ENCODE measurements at regions not wholly inside any gene's neighbourhood (a gene's known extent, or its start where the extent isn't known, plus 50 kb on each side); places are given as distances from the start of the nearest gene placed in this dataset.

GRCh38 chr9:13380903-13381302 is 101.4 kb upstream of the MPDZ start:
- WGBS: 74% methylated on average over 3 of the region's 3 CpGs
- H3K27ac ChIP-seq (ENCODE audit: low read depth in 1 of 2, low read length in 2 of 2): no peak overlapping the region
- no peaks in the 10 kb centered on the region for H3K4me1 ChIP-seq (ENCODE audit: control insufficient read depth in 4 of 4, insufficient read depth in 4 of 4, low read length in 3 of 4)
- TF ChIP-seq HNF4G (IDR thresholded peaks at IDR 0.05) (no peak), ZBTB33 (IDR thresholded peaks at IDR 0.05) (no peak), TAF1 (conservative IDR thresholded peaks at IDR 0.05) (no peak), MAX (IDR thresholded peaks at IDR 0.05) (no peak), JUND (IDR thresholded peaks at IDR 0.05) (no peak), FOXA2 (IDR thresholded peaks at IDR 0.05) (no peak), EGR1 (IDR thresholded peaks at IDR 0.05; ENCODE audit: low read depth in 2 of 2) (no peak), RXRA (IDR thresholded peaks at IDR 0.05) (no peak), SP1 (IDR thresholded peaks at IDR 0.05) (no peak), NR2F2 (IDR thresholded peaks at IDR 0.05) (no peak)
- no peak for DNase-seq (ENCODE audit: low spot score)
- H3K4me3 ChIP-seq (ENCODE audit: low read depth in 1 of 3, low read length in 3 of 3): no peak overlapping the region
- H3K9ac ChIP-seq (ENCODE audit: low read depth in 1 of 2, low read length in 2 of 2): no peak overlapping the region
- no peaks in the 10 kb centered on the region for H3K27me3 ChIP-seq (ENCODE audit: control insufficient read depth in 4 of 4, insufficient read depth in 4 of 4, low read length in 3 of 4)
- peaks cover 0 to 1% (median 0%) of the 10 kb centered on the region in 4 donors for H3K9me3 ChIP-seq (ENCODE audit: control insufficient read depth in 4 of 4, low read length in 3 of 4)
- H3K36me3 ChIP-seq (ENCODE audit: control insufficient read depth in 4 of 4, insufficient read depth in 3 of 4, low read depth in 1 of 4, low read length in 3 of 4): no peaks in the 10 kb centered on the region

- Histone ChIP-seq H3K9me3 (ENCODE audit: control insufficient read depth in 4 of 4, low read length in 3 of 4) (no peaks in the 10 kb centered on the region), H3K4me3 (ENCODE audit: low read depth in 1 of 3, low read length in 3 of 3) (no peak overlapping the region), H3K4me1 (ENCODE audit: control insufficient read depth in 4 of 4, insufficient read depth in 4 of 4, low read length in 3 of 4) (no peaks in the 10 kb centered on the region), H3K27me3 (ENCODE audit: control insufficient read depth in 4 of 4, insufficient read depth in 4 of 4, low read length in 3 of 4) (no peaks in the 10 kb centered on the region), H3K27ac (ENCODE audit: low read depth in 1 of 2, low read length in 2 of 2) (no peak overlapping the region), H3K36me3 (ENCODE audit: control insufficient read depth in 4 of 4, insufficient read depth in 3 of 4, low read depth in 1 of 4, low read length in 3 of 4) (no peaks in the 10 kb centered on the region), H3K9ac (ENCODE audit: low read depth in 1 of 2, low read length in 2 of 2) (no peak overlapping the region)
- no peak for TF ChIP-seq FOXA1 (IDR thresholded peaks at IDR 0.05)
- TF ChIP-seq ZBTB33 (IDR thresholded peaks at IDR 0.05): no peak
- no peak for TF ChIP-seq TAF1 (conservative IDR thresholded peaks at IDR 0.05)
- TF ChIP-seq GABPA (IDR thresholded peaks at IDR 0.05 in 1 of 2, conservative IDR thresholded peaks at IDR 0.05 in 1 of 2): no peak
- no peak for TF ChIP-seq REST (IDR thresholded peaks at IDR 0.05)
- no peak for TF ChIP-seq CTCF (IDR thresholded peaks at IDR 0.05; ENCODE audit: low read depth, low read length, missing input control)
- TF ChIP-seq FOXA2 (IDR thresholded peaks at IDR 0.05): no peak
- TF ChIP-seq JUND (IDR thresholded peaks at IDR 0.05): no peak
- no peak for TF ChIP-seq RAD21 (IDR thresholded peaks at IDR 0.05)
- no peak for TF ChIP-seq HNF4A (conservative IDR thresholded peaks at IDR 0.05)
- no peak for TF ChIP-seq YY1 (IDR thresholded peaks at IDR 0.05)
- TF ChIP-seq ATF3 (IDR thresholded peaks at IDR 0.05): no peak
- no peak for TF ChIP-seq EGR1 (IDR thresholded peaks at IDR 0.05; ENCODE audit: low read depth in 2 of 2)
- WGBS: 62% methylated on average over 2 of the region's 2 CpGs
- DNase-seq (ENCODE audit: low spot score): no peak
These were observed 98.7 kb upstream of the MPDZ start for GRCh38 chr9:13378154-13378553.
